Ovary (tissue), 3 donors: ENCODE measurements at regions not wholly inside any gene's neighbourhood (a gene's known extent, or its start where the extent isn't known, plus 50 kb on each side); places are given as distances from the start of the nearest gene placed in this dataset.

Experiments
- CTCF ChIP-seq, 3 donors: fragments of 450-650 bp in 2 of 3; fragments of 200-600 bp in 1 of 3; IDR thresholded peaks; one replicate each; pipeline versions ENCODE4 v1.5.1 to v1.8.0; 2016 to 2022; ENCODE audit warnings: antibody characterized with exemption in 3 of 3, mild to moderate bottlenecking in 1 of 3
- POLR2A ChIP-seq: fragments of 450-650 bp; IDR thresholded peaks from one replicate; pipeline ENCODE4 v1.6.1; 2017; ENCODE audit warnings: antibody characterized with exemption, mild to moderate bottlenecking, moderate library complexity
- donor health status: DM: no; HTN: no; CAD: no.

- TF ChIP-seq POLR2A (no peak), CTCF (IDR thresholded peaks at IDR 0.05) (no peak)
These were observed 314.3 kb upstream of the IRX1 start for GRCh38 chr5:3281366-3281765.
